Activated CD8-positive, alpha-beta memory T cell treated with anti-CD3 and anti-CD28 coated beads, Interleukin-2, amount 50 U/mL, for 1 hour (primary cell): ENCODE measurements at regions not wholly inside any gene's neighbourhood (a gene's known extent, or its start where the extent isn't known, plus 50 kb on each side); places are given as distances from the start of the nearest gene placed in this dataset.

Experiments
- DNase-seq: peaks from one replicate; pipeline ENCODE4 v3.0.0-alpha.2; 2020; ENCODE audit errors: extremely low read depth

DNA sequence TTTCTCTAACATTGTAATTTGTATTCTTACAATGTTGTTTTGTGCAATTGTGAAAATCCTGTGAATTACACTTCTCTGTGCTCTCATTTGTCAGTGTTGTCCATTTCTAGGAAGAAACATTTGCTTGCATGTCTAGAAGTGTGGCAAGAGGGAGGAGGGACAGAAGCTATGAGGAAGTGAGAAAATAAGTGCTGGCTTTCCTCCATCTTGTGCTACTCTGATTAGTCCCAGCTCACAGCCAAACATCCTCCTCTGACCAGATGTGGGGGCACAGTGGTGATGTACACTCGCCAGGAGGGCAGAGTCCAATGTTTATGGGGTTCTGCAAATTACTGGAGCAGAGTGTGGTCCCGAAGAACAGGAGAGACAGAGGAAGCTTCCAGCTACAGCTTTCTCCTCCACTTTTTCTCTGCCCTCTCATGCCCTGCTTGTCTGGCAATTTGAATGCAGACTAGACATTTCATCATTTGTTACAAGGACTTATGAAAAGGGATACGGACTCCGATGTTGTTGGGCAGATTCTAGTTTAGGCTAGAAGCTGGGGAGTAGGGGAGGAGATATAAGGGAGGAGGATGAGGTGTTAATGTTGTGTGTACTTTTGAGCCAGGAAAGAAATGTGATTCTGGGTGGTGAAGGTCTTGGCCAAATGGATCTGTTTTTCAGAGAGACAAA is 131.0 kb upstream of the C1GALT1 start:
- no peak for DNase-seq

DNA sequence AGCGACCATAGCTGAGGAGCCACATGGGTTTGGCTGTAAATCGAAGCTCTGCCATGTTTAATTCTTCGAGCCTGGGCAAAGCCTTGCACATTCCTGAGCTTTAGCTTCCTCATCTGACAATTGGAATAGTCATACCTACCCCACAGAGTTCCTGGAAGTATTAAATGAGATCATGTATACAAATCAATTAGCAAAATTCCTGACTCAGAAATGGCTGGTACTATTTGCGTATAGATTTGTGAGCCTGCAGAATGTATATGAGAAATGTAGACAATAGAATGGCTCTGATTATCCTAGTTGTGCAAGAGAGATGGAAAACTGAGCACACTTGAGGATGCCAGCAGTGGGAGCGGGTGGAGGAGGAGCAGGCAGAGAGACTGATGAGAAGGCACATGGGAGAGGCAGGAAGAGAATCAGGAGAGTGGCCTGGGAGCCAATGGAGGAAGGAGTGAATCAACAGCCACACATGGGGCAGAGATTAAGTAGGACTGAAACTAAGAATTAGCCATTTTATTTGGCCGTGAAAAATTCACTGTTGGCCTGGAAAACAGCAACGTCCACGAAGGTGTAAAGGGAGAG is 128.0 kb upstream of the C1GALT1 start:
- DNase-seq = no peak

DNA sequence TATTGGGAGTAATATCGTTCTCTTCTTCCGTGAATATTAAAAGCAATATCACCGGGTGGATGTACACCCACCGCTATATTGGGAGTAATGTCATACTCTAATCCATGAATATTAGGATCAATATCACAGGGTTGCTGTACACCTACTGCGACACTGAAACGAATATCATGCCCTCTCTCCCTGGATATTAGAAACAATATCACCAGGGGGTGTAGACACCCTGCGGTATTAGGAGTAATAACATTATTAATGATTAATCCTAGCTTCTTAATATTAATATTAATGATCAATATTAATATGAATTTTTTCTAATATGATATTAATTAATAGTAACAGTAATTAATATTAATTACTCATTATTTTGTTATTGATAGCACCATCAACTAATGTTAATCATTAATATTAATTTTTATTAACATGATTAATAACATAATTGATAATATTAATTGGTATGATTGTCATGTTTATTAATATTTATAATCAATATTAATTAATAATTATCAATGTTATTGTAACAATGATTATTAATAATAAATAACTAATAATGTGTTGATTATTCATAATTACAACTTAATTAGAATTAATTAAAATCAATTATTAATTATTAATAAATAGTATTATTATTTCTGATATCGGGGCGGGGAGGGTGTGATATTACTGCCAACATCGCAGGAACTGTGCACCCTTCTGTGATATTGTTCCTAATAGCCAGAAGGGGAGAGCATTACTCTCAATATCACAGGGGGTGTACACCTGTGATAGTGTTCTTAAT is 121.3 kb upstream of the C1GALT1 start:
- no peak for DNase-seq

DNA sequence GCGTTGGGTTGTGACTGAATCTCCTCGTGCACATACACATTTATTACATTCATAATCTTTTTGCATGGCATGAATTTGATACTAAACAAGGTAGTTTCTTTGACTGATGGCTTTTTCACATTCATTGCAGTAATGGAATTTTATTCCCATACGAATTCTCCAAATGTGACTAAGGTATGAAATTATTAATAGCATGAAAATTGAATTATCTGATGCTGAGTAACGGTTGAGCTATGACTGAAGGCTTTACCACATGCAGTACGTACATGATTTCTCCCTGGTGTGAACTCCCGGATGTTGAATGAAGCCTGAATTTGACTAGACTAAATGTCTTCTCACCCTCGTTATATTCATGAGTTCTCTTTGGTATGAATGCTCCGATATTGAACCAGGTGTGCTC is 104.4 kb upstream of the C1GALT1 start:
- no peak for DNase-seq

DNA sequence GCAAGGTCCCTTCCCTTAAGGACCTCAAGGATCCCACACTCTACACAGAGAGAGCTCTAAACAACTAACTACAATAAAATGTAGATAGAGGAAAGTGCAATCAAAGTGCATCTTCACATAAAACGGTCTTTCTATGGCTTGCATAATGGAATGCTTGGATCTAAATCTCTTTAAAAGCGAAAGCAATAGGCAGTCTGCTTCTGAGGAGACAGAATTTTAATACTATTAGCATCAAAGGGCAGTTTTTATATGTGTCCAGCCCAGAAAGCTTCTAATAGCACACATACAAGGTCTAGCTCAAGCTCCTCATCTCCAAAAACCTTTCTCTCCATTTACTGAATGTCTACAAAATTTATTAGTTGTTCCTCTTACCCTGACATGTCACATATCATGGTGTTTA is 101.5 kb upstream of the C1GALT1 start:
- no peak for DNase-seq

DNA sequence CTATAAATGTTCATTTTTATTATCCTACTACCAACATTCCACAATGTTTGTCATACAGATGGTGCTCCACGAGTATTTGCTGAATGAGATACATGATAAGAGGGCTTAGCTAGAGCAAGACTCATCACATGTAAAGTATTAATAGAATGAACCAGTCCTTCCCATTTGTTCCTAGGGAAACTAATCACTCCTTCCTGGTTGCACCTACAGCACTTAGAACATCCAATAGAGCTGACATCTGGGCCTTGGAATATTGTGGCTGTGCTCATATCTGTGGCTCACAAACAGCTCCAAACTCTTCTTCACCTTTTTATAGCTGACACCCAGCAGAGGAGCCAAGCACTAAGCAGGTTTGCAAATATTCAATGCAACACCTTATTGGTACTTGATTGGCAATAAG is 91.9 kb upstream of the C1GALT1 start:
- no peak for DNase-seq

DNA sequence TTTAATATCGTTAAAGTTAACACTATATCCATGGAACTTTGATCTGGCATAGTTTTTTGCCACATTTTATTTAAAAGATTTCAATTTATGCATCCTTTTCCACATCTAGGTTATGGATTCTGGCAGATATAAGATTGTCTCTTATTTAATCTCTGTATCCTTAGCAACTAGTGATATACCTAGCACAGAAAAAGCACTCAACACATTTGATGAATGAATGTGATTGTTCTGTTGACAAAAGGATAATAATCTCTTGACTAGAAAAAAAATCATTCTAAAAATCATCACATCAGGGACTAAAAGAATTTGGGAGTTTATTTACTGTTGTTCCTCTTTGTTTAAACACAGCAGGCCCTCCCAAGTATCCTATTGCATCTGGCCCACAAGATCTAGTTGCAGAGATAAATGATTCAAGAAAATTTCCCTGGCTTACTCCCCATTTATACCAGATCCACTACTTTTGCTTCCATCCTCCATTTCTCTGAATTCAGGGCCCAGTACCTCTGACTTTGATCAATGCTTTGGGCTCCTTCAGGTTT is 84.0 kb upstream of the C1GALT1 start:
- DNase-seq = no peak

DNA sequence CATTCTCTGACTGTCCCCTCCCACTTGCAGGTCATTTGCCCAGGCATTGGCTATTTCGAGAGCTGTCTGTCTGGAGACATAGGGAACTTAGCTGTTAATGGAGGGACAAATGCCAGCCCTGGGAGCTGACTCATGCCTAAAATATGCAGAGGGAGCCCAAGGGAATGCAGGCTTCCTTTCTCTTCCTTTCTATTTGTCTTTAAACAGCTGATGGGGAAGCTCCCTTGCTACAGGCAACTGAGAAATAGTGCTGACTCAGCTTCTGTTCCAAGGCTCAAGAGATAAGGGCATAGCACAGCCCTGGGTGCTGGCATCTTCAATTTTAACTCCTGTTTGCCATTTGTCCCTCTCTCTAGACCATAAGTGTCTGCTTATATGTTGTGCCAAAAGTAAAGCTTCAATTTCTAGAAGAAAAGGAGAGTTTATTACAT is 82.7 kb upstream of the C1GALT1 start:
- DNase-seq = no peak

DNA sequence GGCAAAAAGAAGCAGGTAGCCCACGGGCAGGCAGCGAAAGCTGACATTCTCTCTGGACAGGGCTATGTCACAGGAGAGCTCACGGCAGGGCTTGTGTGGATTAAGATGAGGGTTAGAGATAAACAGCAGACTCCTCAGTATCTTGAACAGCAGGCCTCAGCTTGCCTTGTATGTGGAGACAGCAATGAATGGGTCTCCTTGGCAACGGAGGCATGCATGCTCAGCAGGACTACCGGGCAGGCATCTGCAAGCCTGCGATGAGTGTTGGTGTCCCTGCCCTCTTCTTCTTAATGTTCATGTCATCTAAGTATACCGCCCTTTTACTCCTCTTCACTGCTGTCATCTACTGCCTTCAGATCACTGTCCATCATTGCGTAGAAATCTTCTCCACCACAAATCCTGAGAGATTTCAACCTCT is 81.9 kb upstream of the C1GALT1 start:
- no peak for DNase-seq

DNA sequence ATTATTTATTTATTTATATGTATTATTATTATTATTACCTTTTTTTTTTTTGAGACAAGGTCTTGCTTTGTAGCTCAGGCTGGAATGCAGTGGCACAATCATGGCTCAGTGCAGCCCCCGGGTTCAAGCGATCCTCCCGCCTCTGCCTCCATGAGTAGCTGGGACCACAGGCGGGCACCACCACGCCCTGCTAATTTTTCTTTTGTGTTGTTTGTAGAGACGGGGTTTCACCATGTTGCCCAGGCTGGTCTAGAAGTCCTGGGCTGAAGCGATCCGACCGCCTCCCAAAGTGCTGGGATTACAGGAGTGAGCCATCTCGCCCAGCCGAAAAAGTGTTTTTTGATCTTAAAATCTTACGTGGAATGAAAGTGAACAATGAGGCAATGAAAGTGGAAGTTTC is 79.4 kb upstream of the C1GALT1 start:
- no peak for DNase-seq

DNA sequence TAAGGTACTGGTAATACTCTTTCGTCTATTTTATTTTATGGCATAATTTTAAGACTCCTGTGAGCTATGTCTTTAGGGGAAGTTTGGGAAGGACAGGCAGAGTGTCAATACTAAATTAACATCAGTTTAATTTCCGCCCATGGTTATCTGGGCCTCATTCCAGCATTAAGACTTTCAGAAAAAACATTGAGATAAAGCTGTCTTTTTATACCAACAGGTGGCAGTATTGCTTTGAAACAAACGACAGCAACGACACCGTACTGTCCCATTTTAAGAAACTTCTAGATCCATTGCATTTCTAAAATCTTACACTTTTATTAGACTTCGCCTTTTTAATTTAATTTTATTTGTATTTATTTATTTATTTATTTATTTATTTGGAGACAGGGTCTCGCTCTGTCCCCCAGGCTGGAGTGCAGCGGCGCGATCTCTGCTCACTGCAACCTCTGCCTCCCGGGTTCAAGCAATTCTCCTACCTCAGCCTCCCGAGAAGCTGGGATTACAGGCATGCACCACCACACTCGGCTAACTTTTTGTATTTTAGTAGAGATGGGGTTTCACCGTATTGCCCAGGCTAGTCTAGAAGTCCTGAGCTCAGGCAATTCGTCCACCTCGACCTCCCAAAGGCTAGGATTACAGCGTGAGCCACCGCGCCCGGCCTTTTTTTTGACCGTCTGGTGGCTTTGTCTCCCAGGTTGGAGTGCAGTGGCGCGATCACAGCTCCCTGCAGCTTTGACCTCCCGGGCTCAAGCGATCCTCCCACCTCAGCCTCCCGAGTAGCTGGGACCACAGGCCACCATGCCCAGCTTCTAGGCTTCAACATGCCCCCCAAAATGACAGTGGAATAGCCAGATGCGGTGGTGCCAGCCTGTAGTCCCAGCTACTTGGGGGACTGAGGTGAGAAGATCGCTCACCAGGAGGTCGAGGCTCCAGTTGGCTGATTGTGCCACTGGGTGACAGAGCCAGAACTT is 78.7 kb upstream of the C1GALT1 start:
- DNase-seq = no peak

DNA sequence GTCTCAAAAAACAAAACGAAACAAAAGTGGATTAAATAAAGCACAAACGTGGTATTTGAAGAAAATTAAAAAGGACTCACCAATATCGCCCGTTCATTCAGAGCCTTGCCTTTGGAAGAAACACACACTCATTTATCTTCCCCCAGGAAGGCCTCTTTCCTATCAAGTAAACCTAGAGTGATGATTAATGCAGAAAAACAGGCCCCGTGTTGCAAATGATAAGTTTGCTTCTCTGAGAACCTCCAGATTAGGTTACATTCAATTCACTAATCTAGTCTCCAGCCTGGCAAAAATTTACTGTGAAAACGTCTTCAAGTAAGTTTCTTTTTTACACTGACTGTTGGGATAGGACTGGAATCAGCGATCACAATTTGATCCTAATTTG is 78.0 kb upstream of the C1GALT1 start:
- no peak for DNase-seq

DNA sequence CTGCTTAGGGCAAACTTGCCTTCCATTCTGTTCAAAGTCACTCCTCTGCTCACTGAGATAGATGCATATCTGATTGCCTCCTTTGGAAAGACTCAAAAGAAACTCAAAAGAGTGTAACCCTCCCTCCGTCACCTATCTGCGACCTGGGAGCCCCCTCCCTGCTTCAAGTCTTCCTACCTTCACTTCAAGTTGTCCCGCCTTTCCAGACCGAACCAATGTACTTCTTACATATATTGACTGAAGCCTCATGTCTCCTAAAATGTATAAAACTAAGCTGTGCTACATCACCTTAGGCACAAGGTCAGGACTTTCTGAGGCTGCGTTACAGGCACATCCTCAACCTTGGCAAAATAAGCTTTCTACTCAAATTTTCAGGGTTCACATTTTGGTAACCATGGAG is 77.4 kb upstream of the C1GALT1 start:
- no peak for DNase-seq

DNA sequence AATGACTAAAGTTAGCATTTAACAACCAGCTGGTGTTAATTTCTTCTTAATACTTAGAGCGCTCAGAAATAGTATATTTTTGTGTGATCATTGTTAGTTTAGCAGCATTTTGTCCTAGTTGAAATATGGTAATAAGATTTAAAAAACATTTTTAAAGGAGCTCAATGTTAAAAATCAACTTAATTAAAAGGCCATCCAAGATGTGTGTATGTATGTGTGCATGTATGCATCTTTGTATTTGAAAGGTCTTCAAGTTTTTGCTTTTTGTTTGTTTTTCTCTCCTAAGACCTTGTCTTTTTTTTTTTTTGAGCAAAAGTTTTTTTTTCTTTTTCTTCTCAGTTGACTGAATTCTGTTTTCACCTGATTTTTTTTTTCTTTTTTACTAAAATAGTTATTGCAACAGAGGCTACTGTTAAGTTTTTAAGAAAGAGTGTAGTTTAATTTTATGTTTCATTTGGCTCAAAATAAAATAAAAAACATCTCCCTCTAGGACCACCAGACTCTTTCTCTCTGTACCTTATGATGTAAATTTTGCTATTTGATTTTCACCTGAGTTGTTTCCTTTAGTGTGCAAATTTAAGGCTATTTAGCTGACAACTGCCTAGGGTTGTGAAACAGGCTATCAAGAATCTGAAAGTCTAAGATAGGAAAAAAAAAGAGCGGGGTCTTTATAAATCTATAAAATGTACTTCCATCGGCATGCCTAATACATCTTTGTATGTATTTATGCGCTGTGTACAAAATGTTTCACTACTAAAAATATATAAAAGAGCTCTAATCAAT is 76.4 kb upstream of the C1GALT1 start:
- no peak for DNase-seq

DNA sequence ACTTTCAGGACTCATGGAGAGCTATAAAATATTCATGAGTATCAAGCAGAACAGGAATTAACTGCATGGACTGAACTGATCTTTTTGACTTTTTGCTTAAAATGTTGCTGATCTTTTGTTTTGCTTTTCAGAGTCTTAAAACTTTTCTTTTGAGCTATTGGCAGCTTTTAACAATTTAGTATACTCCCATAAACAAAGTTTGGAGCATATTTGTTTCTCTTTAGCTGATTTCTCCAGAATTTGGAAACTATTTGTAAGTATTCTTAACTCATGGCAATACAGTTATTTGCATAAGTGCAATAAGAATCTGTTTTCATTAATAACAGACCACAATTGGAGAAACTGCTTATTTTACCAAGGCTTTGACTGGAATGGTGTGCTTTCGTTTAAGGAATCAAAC is 73.4 kb upstream of the C1GALT1 start:
- DNase-seq = no peak

DNA sequence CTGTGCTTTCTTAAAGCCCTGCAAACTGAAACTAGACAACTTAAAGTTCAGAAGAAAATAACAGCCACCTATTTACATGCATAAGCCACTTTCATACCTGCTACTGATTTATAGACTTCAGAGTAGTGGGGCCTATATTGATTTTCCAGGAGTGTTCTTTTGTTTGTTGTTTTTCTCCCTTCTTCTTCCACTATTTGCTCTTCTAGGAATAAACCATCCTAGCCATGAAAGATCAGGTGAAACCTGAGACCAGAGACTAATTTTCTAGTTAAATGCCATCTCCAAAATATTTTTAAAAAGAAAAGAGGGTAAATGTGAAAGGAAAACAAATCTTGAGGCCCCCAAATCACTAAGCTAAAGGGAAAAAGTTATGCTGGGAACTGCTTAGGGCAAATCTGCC is 72.4 kb upstream of the C1GALT1 start:
- DNase-seq = no peak

DNA sequence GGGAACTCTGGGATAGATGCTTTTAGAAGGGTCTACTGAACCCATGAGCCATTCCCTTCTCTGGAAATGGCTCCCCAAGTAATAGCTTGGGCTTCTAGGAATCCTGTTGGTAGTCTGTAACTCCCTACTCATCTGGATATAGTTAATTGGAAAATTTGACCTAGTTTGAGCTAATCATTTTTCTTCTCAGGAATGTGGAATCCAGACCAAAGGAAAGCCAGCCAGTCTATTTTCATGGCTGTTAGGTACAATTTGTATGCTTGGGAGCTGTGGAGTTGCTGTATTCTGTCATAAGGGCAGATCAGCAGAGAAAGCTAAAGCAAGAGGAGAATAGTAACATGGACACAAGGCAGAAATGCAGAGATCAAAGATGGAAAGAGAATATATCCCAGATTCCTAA is 71.6 kb upstream of the C1GALT1 start:
- DNase-seq = no peak

DNA sequence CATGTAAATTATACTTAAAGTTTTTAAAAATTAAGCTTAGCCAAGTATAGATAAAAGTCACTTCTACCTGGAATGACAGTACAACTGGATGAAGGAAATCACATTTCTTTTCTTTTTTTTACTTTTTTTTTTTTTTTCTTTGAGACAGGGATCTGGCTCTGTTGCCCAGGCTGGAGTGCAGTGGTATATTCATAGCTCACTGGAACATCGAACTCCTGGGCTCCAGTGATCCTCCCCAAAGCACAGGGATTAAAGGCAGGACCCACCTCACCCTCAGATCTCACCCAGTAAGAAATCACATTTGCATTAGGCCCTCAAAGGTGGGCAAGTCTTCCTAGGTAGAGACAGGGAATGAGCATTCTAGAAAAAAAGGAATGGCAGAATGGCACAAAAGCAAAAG is 69.5 kb upstream of the C1GALT1 start:
- no peak for DNase-seq

DNA sequence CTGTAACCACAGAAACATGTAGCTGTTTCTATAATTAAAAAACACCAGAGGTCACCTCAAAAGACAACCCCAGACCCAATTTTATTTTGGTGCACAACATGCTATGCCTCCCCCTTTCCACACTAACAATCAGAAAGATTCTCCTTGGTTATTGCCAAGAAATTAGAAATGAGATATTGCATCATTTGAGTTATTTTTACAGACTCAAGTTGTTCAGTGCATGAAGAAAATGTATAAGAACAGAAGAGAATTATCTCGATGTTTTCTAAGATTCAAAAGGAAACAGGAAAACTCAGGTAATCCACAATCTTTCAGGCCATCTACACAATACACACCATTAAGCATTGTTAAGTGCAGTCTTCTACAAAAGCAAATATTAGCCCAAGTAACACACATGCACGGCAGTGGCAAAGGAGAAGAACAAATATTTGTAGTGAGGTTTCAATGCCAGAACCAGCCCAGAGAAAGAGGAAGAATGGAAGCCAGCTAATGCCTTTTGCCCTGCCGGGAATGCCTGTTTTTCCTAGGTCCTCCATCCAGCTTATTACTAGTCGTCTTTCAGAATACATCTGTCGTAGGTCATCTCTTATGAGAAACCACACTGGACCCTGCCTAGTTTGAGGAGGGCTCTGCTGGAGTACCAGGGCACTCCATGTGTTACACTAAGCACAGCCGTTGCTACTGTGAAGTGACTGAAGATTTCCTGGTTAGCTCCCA is 67.6 kb upstream of the C1GALT1 start:
- DNase-seq = no peak

DNA sequence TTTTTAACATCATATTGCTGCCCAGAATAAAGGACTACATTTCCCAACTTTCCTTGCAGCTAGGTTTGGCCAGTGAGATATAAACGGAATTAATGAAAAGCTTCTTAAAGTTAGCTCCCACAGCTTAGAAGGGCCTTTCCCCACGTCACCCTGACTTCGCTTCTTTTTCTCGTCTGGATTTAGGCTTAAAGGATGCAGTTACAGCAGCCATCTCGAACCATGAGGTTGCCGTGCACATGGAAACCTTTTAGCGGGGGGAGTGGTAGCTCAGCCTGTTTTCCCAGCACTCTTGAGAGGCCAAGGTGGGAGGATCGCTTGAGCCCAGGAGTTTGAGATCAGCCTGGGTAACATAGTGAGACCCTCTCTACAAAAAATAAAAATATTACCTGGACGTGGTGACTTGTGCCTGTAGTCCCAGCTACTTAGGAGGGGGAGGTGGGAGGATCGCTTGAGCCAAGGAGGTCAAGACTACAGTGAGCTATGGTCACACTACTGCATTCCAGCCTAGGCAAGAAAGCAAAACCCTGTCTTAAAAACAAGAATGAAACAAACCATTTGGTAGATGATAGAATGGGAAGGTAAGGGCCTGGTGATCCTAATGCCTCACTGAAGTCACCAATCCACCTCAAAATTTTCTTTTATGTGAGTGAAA is 64.3 kb upstream of the C1GALT1 start:
- no peak for DNase-seq
